ENCODE measurements at regions not wholly inside any gene's neighbourhood (a gene's known extent, or its start where the extent isn't known, plus 50 kb on each side); places are given as distances from the start of the nearest gene placed in this dataset.

DNA sequence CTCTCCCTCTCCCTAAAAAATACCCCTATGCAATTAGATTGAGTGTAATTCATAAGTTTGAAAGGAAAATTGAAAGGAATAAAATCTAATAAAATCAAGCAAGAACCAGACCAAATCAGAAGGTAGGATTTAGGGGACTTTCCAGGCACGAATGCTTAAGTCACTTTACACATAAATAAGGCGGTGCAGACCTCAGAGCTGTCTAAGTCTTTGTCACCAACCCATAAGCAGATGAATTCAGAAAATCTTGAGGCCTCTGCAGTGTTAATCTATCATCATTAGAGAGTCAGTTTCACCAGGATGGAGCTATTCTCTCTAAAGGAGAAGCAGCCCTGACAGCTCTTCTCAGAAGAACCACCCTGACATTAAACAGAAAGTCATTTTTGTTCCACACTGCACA, 819.1 kb upstream of the AMELY start:
- TF ChIP-seq, protein P1, sequence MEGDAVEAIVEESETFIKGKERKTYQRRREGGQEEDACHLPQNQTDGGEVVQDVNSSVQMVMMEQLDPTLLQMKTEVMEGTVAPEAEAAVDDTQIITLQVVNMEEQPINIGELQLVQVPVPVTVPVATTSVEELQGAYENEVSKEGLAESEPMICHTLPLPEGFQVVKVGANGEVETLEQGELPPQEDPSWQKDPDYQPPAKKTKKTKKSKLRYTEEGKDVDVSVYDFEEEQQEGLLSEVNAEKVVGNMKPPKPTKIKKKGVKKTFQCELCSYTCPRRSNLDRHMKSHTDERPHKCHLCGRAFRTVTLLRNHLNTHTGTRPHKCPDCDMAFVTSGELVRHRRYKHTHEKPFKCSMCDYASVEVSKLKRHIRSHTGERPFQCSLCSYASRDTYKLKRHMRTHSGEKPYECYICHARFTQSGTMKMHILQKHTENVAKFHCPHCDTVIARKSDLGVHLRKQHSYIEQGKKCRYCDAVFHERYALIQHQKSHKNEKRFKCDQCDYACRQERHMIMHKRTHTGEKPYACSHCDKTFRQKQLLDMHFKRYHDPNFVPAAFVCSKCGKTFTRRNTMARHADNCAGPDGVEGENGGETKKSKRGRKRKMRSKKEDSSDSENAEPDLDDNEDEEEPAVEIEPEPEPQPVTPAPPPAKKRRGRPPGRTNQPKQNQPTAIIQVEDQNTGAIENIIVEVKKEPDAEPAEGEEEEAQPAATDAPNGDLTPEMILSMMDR (IDR thresholded peaks at IDR 0.05): no peak
- no peak for TF ChIP-seq POLR2A (IDR thresholded peaks at IDR 0.05)
